ENCODE measurements at regions not wholly inside any gene's neighbourhood (a gene's known extent, or its start where the extent isn't known, plus 50 kb on each side); places are given as distances from the start of the nearest gene placed in this dataset.

GRCh38 chr3:170732660-170733245 is 137.2 kb downstream of the RPL22L1 start:
- TF ChIP-seq POLR2AphosphoS5 (IDR thresholded peaks at IDR 0.05) (no peak), EP300 (IDR thresholded peaks at IDR 0.05) (no peak), CTCF (IDR thresholded peaks at IDR 0.05) (no peak), POLR2A (IDR thresholded peaks at IDR 0.05; ENCODE audit: low read depth) (no peak)
- DNase-seq (ENCODE audit: extremely low spot score), result no peak
- intact Hi-C loops (cut with DNase I), result no loop called here

DNA sequence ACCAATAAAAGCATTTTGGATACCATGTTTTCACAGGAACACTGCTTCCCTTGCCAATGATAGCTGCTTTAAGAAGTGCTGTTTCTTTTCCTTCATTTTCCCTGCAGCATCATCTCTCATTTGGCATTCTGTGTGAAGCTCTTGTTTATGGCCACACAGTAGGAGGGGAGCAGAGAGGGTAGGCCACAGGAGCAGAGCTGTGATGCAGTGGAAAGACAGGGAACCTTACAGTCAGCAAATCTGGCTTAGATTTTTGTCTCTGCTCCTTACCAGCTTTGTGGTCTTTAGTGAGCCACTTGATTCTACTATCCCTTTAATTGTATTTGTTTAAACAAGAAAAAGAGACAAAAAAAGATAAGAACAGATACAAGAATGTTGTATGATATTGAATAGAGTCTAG is 138.7 kb downstream of the RPL22L1 start:
- Histone ChIP-seq H3K4me1 (no peaks in the 10 kb centered on the region), H3K27me3 (no peaks in the 10 kb centered on the region), H3K4me3 (no peak overlapping the region), H3K27ac (replicated peaks in 1 of 4) (no peak overlapping the region), H3K36me3 (no peaks in the 10 kb centered on the region), H3K9me3 (no peaks in the 10 kb centered on the region)
- intact Hi-C loops (cut with DNase I), result no loop called here
- DNase-seq (ENCODE audit: extremely low spot score), result no peak
- TF ChIP-seq POLR2AphosphoS5 (IDR thresholded peaks at IDR 0.05), result no peak
- TF ChIP-seq EP300 (IDR thresholded peaks at IDR 0.05), result no peak
- no peak for TF ChIP-seq CTCF (IDR thresholded peaks at IDR 0.05)
- no peak for TF ChIP-seq POLR2A (IDR thresholded peaks at IDR 0.05; ENCODE audit: low read depth)

More at GRCh38 chr3:170732660-170733245, 137.2 kb downstream of the RPL22L1 start:
- no peaks in the 10 kb centered on the region for H3K36me3 ChIP-seq
- H3K27ac ChIP-seq (replicated peaks in 1 of 4), result no peak overlapping the region
- no peak overlapping the region for H3K4me3 ChIP-seq
- no peaks in the 10 kb centered on the region for H3K9me3 ChIP-seq
- no peaks in the 10 kb centered on the region for H3K27me3 ChIP-seq
- no peaks in the 10 kb centered on the region for H3K4me1 ChIP-seq

- Histone ChIP-seq H3K4me1 (no peaks in the 10 kb centered on the region), H3K27ac (replicated peaks in 1 of 4) (no peak overlapping the region), H3K27me3 (no peaks in the 10 kb centered on the region), H3K4me3 (no peak overlapping the region), H3K36me3 (no peaks in the 10 kb centered on the region), H3K9me3 (no peaks in the 10 kb centered on the region)
- TF ChIP-seq POLR2A (IDR thresholded peaks at IDR 0.05; ENCODE audit: low read depth) (no peak), POLR2AphosphoS5 (IDR thresholded peaks at IDR 0.05) (no peak), CTCF (IDR thresholded peaks at IDR 0.05) (no peak), EP300 (IDR thresholded peaks at IDR 0.05) (no peak)
- 90% methylated on average over 4 of the region's 4 CpGs for WGBS
- intact Hi-C loops (cut with DNase I), result no loop called here
- DNase-seq (ENCODE audit: extremely low spot score), result no peak
Observed at GRCh38 chr3:170730071-170730812, 139.8 kb downstream of the RPL22L1 start.

GRCh38 chr3:170728181-170728580 is 141.8 kb downstream of the RPL22L1 start:
- Histone ChIP-seq H3K27ac (replicated peaks in 1 of 4) (no peak overlapping the region), H3K4me3 (no peak overlapping the region), H3K9me3 (no peaks in the 10 kb centered on the region), H3K27me3 (no peaks in the 10 kb centered on the region), H3K36me3 (no peaks in the 10 kb centered on the region), H3K4me1 (no peaks in the 10 kb centered on the region)
- TF ChIP-seq EP300 (IDR thresholded peaks at IDR 0.05) (no peak), POLR2AphosphoS5 (IDR thresholded peaks at IDR 0.05) (no peak), CTCF (IDR thresholded peaks at IDR 0.05) (no peak), POLR2A (IDR thresholded peaks at IDR 0.05; ENCODE audit: low read depth) (no peak)
- WGBS, result 95% methylated on average over 3 of the region's 3 CpGs
- intact Hi-C loops (cut with DNase I), result no loop called here
- no peak for DNase-seq (ENCODE audit: extremely low spot score)

Measured in esophagus muscularis mucosa (tissue), 4 donors.